IPS-20b (cell line): ENCODE measurements at regions not wholly inside any gene's neighbourhood (a gene's known extent, or its start where the extent isn't known, plus 50 kb on each side); places are given as distances from the start of the nearest gene placed in this dataset.
A peak's percentile ranks its signal among the peaks of the same experiment; 100 is the strongest.

Experiments
- H3K27ac ChIP-seq: one replicate; pipeline ENCODE4 v1.5.1; 2013; ENCODE audit warnings: low read length
- H3K27me3 ChIP-seq: 2 replicates; pipeline ENCODE4 v1.6.1; 2013; ENCODE audit warnings: mild to moderate bottlenecking, low read length, inconsistent platforms; ENCODE audit not compliant: insufficient read depth
- H3K36me3 ChIP-seq: 2 replicates; pipeline ENCODE4 v1.6.1; 2013; ENCODE audit warnings: low read depth, mild to moderate bottlenecking, inconsistent platforms, low read length, moderate library complexity; ENCODE audit not compliant: insufficient read depth
- H3K4me1 ChIP-seq: 2 replicates; pipeline ENCODE4 v1.6.1; 2013; ENCODE audit warnings: mild to moderate bottlenecking, control low read depth, inconsistent platforms, low read length, moderate library complexity; ENCODE audit not compliant: insufficient read depth
- H3K4me3 ChIP-seq: 2 replicates; pipeline ENCODE4 v1.5.1; 2013; ENCODE audit warnings: mild to moderate bottlenecking, low read length, inconsistent platforms
- H3K9ac ChIP-seq: 2 replicates; pipeline ENCODE4 v1.6.1; 2013; ENCODE audit warnings: low read depth, mild to moderate bottlenecking, inconsistent platforms, low read length, moderate library complexity
- H3K9me3 ChIP-seq: 2 replicates; pipeline ENCODE4 v1.6.1; 2013; ENCODE audit warnings: mild to moderate bottlenecking, low read depth, low read length, inconsistent platforms; ENCODE audit not compliant: insufficient read depth

- no peaks in the 10 kb centered on the region for H3K27me3 ChIP-seq
- no peaks in the 10 kb centered on the region for H3K4me1 ChIP-seq
- H3K9ac ChIP-seq: no peak overlapping the region
- no peak overlapping the region for H3K4me3 ChIP-seq
- H3K36me3 ChIP-seq: no peaks in the 10 kb centered on the region
- H3K27ac ChIP-seq: no peak overlapping the region
- no peaks in the 10 kb centered on the region for H3K9me3 ChIP-seq
Observed at GRCh38 chr6:98471444-98471843, 362.9 kb upstream of the POU3F2 start.

GRCh38 chr6:98477231-98477630, 357.1 kb upstream of the POU3F2 start:
- Histone ChIP-seq H3K4me1 (no peaks in the 10 kb centered on the region), H3K9me3 (no peaks in the 10 kb centered on the region), H3K9ac (no peak overlapping the region), H3K27me3 (no peaks in the 10 kb centered on the region), H3K27ac (no peak overlapping the region), H3K36me3 (no peaks in the 10 kb centered on the region), H3K4me3 (no peak overlapping the region)

- Histone ChIP-seq H3K4me3 (no peak overlapping the region), H3K27me3 (no peaks in the 10 kb centered on the region), H3K4me1 (peaks cover 22% of the 10 kb centered on the region; the same call in 1 of the 2 replicates), H3K9ac (no peak overlapping the region), H3K36me3 (no peaks in the 10 kb centered on the region), H3K9me3 (no peaks in the 10 kb centered on the region), H3K27ac (no peak overlapping the region)
Observed at GRCh38 chr6:98484696-98485095, 349.7 kb upstream of the POU3F2 start.

GRCh38 chr6:98485593-98485992, 348.8 kb upstream of the POU3F2 start:
- peaks cover 22% of the 10 kb centered on the region; the same call in 1 of the 2 replicates for H3K4me1 ChIP-seq
- no peaks in the 10 kb centered on the region for H3K27me3 ChIP-seq
- H3K9ac ChIP-seq: no peak overlapping the region
- no peak overlapping the region for H3K27ac ChIP-seq
- no peak overlapping the region for H3K4me3 ChIP-seq
- no peaks in the 10 kb centered on the region for H3K36me3 ChIP-seq
- no peaks in the 10 kb centered on the region for H3K9me3 ChIP-seq

- peaks cover 22% of the 10 kb centered on the region; the same call in 1 of the 2 replicates for H3K4me1 ChIP-seq
- no peak overlapping the region for H3K9ac ChIP-seq
- no peaks in the 10 kb centered on the region for H3K9me3 ChIP-seq
- no peaks in the 10 kb centered on the region for H3K36me3 ChIP-seq
- no peaks in the 10 kb centered on the region for H3K27me3 ChIP-seq
- no peak overlapping the region for H3K4me3 ChIP-seq
- H3K27ac ChIP-seq: no peak overlapping the region
Observed at GRCh38 chr6:98486057-98486456, 348.3 kb upstream of the POU3F2 start.

- no peak overlapping the region for H3K27ac ChIP-seq
- H3K4me3 ChIP-seq: peak overlapping the region; percentile 46; the same call in 1 of the 2 replicates
- peaks cover 22% of the 10 kb centered on the region; the same call in 1 of the 2 replicates for H3K4me1 ChIP-seq
- H3K36me3 ChIP-seq: no peaks in the 10 kb centered on the region
- H3K27me3 ChIP-seq: no peaks in the 10 kb centered on the region
- no peaks in the 10 kb centered on the region for H3K9me3 ChIP-seq
- no peak overlapping the region for H3K9ac ChIP-seq
Observed at GRCh38 chr6:98487612-98488011, 346.8 kb upstream of the POU3F2 start.

GRCh38 chr6:98498144-98498775, 336.1 kb upstream of the POU3F2 start:
- no peak overlapping the region for H3K9ac ChIP-seq
- no peaks in the 10 kb centered on the region for H3K36me3 ChIP-seq
- H3K4me3 ChIP-seq: no peak overlapping the region
- no peaks in the 10 kb centered on the region for H3K27me3 ChIP-seq
- peaks cover 4% of the 10 kb centered on the region; the same call in 1 of the 2 replicates for H3K4me1 ChIP-seq
- no peaks in the 10 kb centered on the region for H3K9me3 ChIP-seq
- no peak overlapping the region for H3K27ac ChIP-seq

GRCh38 chr6:98498866-98499265, 335.5 kb upstream of the POU3F2 start:
- Histone ChIP-seq H3K27ac (no peak overlapping the region), H3K27me3 (no peaks in the 10 kb centered on the region), H3K36me3 (no peaks in the 10 kb centered on the region), H3K9me3 (no peaks in the 10 kb centered on the region), H3K4me3 (no peak overlapping the region), H3K9ac (no peak overlapping the region), H3K4me1 (peaks cover 4% of the 10 kb centered on the region; the same call in 1 of the 2 replicates)

- Histone ChIP-seq H3K4me3 (no peak overlapping the region), H3K27me3 (no peaks in the 10 kb centered on the region), H3K9ac (no peak overlapping the region), H3K9me3 (no peaks in the 10 kb centered on the region), H3K27ac (no peak overlapping the region), H3K36me3 (no peaks in the 10 kb centered on the region), H3K4me1 (no peaks in the 10 kb centered on the region)
Observed at GRCh38 chr6:98514073-98514720, 320.2 kb upstream of the POU3F2 start.

GRCh38 chr6:98514796-98515195, 319.6 kb upstream of the POU3F2 start:
- H3K36me3 ChIP-seq: no peaks in the 10 kb centered on the region
- no peak overlapping the region for H3K4me3 ChIP-seq
- H3K9me3 ChIP-seq: no peaks in the 10 kb centered on the region
- no peak overlapping the region for H3K27ac ChIP-seq
- no peak overlapping the region for H3K9ac ChIP-seq
- no peaks in the 10 kb centered on the region for H3K27me3 ChIP-seq
- no peaks in the 10 kb centered on the region for H3K4me1 ChIP-seq

GRCh38 chr6:98516206-98516605, 318.2 kb upstream of the POU3F2 start:
- Histone ChIP-seq H3K27ac (no peak overlapping the region), H3K4me3 (no peak overlapping the region), H3K4me1 (no peaks in the 10 kb centered on the region), H3K9ac (no peak overlapping the region), H3K27me3 (no peaks in the 10 kb centered on the region), H3K36me3 (no peaks in the 10 kb centered on the region), H3K9me3 (no peaks in the 10 kb centered on the region)

- H3K27ac ChIP-seq: no peak overlapping the region
- H3K27me3 ChIP-seq: no peaks in the 10 kb centered on the region
- H3K36me3 ChIP-seq: no peaks in the 10 kb centered on the region
- no peaks in the 10 kb centered on the region for H3K9me3 ChIP-seq
- H3K4me3 ChIP-seq: no peak overlapping the region
- no peak overlapping the region for H3K9ac ChIP-seq
- H3K4me1 ChIP-seq: no peaks in the 10 kb centered on the region
Observed at GRCh38 chr6:98516866-98517265, 317.5 kb upstream of the POU3F2 start.
